GM12892 (cell line): ENCODE measurements at regions not wholly inside any gene's neighbourhood (a gene's known extent, or its start where the extent isn't known, plus 50 kb on each side); places are given as distances from the start of the nearest gene placed in this dataset.

Experiments
- POLR2A ChIP-seq: IDR thresholded peaks from 2 replicates; pipeline ENCODE4 v1.6.1; 2011; ENCODE audit warnings: low read depth, low read length, control low read depth
- TAF1 ChIP-seq: IDR thresholded peaks from 2 replicates; pipeline ENCODE4 v1.6.1; 2011; ENCODE audit warnings: low read depth, mild to moderate bottlenecking, control low read depth, low read length, borderline replicate concordance

- TF ChIP-seq POLR2A: no peak
- TF ChIP-seq TAF1: no peak
Measured at GRCh38 chr1:198849093-198849492, 210.3 kb downstream of the PTPRC start.
